ENCODE measurements at regions not wholly inside any gene's neighbourhood (a gene's known extent, or its start where the extent isn't known, plus 50 kb on each side); places are given as distances from the start of the nearest gene placed in this dataset.

DNA sequence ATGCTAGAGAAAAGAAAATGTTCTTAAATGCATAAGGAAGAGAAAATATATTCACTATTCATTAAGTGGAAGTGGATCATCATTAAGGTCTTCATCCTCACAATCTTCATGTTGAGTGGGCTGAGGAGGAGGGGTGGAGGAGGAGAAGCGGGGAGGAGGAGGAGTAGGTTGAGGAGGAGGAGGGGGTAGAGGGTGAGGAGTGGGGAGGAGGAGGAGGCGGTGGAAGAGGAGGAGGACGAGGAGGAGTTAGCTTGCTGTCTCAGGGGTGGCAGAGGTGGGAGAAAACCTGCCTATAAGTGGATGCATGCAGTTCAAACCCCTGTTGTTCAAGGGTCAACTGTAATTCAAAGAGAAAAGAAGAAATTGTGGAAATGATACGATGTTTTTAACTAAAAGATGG is 71.6 kb downstream of the MYEOV start:
- DNase-seq (ENCODE audit: low read depth): no peak

DNA sequence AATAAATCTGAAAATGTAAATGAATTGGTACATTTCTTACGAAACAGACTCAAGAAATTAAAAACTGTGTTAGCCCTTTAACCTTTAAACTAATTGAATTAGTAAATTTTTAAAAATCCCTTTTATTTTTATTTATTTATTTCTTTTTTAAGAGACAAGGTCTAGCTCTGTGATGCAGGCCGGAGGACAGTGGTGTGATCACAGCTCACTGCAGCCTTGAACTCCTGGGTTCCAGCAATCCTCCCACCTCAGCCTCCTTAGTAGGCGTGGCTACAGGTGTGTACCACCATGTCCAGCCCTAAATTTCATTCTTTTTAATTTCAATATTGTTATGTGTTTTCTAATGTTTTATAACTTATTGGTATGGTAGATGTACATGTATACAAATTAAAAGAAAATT is 72.6 kb downstream of the MYEOV start:
- no peak for DNase-seq (ENCODE audit: low read depth)

DNA sequence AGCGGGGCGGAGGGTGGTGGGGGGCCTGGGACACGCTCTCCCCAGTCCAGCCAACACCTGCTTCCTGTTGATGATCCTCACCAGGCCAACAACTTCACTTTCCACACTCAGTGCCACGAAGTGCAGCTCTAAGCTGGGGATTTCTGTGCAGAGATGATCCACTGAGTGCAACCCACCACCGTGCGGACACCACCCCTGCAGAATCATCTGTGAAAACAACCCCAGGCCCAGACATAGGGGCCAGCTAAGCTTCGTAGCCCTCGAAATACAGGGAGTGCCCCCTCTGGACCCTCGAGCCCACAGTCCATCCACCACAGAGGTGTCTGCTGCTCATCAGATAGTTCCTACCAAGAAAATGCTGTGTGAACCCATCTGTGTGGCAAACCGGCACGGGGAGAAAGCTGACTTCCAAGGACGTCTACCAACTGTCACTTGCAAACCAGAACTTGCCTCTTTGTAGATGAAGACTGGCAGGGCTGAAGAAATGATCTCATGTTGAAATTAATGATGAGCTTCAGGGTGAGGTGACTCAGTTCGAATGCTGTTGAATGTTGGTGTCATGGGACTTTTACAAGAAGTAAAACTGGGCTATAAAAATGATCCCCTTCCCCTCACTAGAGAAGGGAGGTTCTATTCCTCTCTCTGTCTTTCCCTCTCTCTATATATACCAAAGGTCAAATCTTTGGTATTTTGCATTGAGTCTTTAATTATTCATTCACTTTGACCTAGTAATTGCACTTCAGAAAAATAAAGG is 73.4 kb downstream of the MYEOV start:
- no peak for DNase-seq (ENCODE audit: low read depth)

DNA sequence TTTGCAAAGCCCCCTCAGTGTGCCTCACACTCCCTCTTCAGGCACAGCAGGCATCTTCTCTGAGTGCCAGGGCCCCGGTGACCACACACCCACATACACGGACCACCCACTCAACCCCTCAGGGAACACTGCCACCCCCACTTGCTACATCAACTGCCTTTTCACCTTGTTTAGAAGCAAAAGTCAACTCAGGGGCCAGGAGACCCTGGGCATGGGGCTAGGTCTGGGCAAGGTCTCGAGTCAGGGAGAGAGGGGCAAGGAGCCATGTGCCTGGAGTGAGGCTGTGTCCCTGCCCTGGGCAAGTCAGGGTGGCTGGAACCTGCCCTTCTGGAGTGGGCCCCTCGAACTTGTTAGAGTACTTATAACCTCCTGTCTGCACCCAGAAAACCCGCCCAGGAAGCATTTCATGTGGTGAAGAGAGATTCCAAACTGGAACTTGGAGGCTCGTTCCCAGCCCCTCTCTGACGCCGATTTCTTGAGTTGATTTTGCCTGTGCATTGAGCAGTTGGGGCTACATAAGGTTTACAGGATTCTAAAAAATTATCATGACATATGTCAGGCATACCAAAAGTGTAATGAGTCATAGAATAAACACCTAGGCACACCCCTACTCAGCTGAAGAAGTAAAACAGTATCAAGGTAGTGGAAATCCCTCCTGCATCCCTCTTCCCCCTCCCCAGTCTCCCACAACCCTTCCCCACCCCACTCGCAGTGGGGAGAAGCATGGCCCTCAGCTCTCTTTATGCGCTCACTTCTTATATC is 74.3 kb downstream of the MYEOV start:
- no peak for DNase-seq (ENCODE audit: low read depth)

DNA sequence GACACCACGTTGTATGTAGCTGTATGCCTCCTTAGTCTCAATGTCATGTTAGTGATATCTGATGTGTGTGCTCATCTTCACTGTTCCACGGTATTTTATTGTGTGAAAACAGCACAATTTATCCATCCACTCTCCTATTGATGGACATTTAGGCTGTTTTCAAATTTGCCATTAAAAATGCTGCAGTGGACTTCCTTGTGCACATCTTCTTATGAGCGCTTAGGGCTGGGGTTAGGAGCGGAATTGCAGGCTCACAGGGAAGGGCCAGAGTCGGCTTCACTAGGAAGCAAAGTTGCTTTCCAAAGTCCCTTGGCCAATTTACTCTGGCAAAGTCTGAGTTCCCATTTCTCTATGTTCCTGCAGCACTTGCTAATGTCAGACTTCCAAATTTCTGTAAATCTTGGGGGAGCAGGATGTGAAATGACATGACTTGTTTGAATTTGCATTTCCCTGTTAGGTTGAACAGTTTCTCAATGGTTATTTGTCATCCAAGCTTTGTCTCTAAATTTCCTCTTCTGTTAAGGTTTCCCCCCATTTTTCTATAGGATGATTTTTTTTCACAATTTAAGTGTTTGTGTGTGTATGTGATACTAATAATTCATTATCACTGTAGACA is 75.4 kb downstream of the MYEOV start:
- no peak for DNase-seq (ENCODE audit: low read depth)

DNA sequence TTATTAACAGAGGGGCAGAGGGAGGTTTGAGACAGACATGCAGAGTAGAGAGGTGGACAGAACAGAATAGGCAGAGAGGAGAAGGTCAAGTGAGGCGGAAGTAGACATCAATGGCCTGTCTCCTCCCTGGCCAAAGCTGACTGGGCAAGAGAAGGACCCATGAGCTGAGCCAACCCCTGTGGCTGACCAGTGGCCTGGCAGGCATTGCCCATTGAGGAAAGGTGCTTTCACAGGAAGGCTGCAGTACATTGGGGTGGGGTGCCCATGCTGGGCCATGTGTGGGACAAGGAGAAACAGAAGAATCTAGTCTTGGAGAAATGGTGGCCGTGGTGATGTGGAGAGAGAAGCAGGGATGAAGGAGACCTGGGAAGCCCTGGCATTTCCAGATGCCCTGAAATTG is 76.0 kb downstream of the MYEOV start:
- no peak for DNase-seq (ENCODE audit: low read depth)

DNA sequence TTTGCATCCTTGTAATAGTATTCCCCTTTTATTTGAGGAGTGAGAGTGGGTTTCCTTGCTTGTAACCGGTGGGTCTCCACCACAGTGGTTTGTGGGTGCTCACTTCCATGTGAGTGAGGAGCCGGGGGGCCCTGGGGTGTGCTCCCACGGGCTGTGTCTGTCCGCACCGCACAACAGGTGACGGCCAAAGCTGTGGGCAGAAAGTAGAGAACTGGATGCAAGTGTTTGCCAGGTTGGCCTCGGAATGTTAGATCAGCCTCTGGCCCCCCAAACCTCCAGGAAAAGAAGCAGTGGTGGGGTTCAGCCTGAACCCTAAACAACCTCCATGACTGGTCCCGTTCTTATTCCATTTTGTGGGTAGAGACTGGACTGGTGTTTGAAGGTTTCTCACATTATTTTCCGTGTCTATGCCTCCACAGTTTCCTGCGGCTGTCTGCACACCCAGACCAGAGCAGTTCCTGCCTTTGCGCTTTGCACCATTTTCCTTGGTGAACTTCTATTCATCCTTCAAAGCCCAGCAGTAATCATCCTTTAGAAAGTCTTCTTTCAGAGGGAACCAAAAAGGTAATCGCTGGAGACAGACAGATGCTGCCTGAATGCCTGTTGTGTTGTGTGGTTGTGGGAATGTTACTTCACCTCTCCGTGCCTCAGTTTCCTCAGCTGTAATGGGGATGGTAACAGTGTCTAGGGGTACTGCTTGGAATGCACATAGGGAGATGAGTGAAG is 77.2 kb downstream of the MYEOV start:
- no peak for DNase-seq (ENCODE audit: low read depth)

DNA sequence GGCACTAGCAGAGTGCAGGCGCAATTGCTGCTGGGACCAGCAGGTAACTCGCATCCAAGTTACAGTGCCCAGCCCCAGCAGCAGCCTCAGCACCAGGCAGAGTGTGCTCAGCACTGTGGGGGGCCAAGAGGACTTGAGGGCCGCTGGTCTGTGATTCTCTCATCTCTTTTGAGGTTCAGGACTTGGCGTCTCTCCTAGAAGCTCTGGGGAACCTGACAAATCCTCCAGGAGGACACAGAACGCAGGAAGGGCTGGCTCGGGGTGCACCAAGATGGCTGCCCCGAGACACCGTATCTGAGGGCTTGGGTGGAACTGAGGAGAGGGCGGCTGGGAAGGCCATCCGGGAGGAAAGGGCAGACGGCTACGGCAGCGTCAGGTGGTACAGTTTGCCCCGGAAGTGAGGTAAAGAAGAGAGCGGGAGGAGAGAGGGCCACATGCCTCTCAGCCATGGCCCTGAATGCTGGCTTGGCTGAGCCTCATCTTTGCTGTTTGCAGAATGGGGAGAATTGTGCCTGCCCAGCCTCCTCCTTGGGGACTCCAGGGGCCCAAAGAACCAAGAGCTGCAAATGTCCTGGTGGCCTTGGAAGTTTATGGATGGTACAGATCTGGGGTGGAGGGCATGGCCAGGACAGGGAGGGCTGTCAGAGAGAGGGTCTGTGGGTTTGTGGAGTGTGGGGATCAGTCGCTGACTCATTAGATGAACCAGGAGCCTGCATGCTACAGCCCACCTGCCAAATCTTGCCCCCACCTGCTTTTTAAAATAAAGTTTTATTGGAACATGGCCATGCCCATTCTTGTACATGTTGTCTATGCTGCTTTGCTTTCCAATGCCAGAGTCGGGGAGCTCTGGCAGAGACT is 78.0 kb downstream of the MYEOV start:
- no peak for DNase-seq (ENCODE audit: low read depth)

DNA sequence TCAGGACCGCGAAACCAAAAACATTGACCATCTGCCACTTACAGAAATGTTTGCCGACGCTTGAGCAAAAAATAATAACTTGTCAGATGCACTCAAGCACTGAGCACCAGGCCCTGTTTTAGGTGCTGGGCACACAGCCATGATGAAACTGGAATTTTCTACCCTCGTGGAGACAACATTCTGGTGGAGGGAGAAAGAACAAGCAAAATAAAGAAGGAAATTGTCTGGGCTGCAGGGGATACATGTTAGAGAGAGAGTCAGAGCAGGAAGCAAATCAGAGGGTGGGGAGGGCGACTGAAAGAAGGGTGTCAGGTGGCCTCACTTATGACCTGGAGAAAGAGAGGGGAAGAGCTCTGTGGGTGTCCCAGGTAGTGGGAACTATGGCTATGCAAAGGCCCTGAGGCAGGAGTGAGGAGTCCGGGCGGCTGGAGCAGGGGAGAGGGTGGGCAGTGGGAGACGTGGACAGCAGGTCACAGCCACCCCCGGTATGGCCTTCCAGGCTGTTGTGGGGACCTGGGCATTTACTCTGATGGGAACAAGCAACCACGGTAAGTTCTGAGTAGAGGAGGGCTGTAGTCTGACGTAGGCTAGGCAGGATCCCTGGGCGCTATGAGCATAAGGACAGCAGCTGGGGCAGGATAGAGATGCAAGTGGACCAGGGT is 78.8 kb downstream of the MYEOV start:
- no peak for DNase-seq (ENCODE audit: low read depth)

DNA sequence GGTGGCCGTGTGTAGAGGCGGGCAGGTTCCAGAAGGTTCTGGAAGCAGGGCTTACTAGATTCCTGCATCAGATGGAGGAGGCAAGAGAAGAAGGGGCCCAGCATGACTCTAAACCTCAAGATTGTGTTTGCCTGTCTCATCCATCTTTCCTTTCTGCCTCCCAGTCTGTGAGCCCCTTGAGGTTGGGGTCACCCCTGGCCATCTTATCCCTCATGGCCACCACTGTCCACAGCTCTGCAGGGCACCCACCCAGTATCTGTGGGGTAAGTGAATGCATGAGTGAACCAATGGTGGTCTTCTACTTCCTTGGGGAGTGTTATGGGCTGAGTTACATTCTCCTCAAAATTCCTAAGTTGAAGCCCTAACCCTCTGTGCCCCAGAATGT is 79.3 kb downstream of the MYEOV start:
- DNase-seq (ENCODE audit: low read depth): no peak

DNA sequence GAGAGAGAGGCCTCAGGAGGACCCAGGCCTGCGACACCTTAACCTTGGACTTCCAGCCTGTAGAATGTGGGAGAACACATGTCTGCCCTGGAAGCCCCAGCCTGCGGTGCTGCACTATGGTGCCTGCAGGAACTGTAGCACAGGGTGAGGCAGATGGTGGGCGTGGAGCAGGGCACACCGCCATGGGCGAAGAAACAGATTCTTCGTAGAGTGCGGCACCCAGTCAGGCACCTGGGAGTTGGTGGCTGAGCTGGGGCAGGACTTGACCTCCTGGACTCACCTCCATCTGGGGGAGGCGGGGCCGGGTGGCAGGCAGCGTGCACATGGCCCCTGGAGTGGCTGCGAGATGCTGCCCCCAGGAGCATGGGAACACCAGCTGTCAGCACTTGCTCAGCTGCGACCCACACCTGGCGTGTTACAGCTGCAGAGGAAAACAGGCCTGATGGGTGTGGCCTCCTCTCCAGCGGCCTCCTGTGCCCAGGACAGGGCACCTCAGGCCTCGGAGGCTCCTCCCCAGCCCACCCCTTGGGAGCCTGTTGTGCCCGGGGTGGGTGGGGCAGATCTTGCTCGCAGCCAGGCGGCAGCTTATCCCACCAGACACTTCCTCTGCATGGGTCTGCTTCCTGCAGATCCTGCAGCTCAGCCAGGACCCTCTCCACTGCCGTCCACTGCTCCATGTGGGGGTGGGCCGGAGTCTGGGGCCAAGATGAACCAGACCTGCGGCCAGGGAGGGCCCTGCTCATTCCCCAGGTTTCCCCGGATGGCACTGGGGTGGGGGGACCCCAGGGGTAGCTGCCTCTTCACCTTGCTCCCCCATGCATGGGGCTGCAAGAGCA is 80.4 kb downstream of the MYEOV start:
- no peak for DNase-seq (ENCODE audit: low read depth)

DNA sequence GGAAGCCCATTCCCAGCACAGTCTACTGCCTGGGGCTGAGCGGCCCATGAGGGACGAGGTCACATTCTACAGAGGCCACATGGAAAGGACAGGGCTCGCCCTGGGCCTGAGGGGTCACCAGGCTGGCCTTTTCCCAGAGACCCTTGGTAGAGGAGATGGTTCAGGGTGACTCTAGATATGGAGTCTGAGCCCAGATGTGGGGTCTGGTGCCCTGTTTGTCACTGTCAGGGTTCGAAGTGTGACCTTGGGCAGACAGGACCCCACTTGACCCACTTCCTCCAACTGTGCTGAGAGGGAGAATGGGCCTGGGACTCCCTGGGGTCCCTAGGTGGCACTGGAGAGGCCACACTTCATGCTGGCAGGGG is 81.0 kb downstream of the MYEOV start:
- no peak for DNase-seq (ENCODE audit: low read depth)

DNA sequence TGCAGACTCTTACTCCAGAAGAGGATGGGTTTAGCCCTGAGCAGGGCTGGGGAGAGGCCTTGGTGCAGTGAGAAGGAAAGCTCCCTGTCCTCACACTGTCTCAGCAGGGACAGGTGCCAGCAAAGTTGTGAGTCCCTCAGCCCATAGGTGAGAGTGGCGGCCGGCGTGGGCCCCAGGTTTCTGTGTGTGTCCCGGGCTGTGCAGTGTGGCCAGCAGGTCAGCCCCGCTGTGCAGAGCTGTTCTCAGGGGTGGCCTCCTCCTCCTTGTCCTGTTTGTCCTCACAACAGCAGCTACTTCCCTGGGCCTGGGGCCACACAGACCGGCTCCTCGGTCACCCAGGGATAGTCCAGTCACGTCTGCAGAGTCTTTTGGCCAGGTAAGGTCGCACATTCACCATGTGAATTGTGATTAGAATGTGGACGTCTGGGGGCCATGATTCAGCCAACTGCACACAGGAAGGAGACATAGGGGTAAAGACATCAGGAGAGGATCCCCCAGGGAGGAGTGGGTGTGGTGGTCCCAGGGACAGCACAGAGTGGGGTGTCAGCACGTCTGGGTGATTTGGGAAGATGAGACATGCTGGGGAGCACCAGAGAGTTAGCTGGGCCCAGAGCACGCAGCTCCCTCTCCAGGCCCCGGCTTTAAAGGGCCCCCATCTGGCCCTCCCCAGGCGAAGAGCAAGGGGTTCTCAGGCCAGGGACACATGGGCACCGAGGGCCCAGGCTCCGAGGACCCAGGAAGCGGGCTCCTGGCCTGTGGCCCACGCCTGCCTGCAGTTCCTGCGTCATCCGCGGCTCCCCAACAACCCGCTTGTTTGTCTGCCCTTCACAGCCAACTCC is 81.6 kb downstream of the MYEOV start:
- DNase-seq (ENCODE audit: low read depth): no peak

DNA sequence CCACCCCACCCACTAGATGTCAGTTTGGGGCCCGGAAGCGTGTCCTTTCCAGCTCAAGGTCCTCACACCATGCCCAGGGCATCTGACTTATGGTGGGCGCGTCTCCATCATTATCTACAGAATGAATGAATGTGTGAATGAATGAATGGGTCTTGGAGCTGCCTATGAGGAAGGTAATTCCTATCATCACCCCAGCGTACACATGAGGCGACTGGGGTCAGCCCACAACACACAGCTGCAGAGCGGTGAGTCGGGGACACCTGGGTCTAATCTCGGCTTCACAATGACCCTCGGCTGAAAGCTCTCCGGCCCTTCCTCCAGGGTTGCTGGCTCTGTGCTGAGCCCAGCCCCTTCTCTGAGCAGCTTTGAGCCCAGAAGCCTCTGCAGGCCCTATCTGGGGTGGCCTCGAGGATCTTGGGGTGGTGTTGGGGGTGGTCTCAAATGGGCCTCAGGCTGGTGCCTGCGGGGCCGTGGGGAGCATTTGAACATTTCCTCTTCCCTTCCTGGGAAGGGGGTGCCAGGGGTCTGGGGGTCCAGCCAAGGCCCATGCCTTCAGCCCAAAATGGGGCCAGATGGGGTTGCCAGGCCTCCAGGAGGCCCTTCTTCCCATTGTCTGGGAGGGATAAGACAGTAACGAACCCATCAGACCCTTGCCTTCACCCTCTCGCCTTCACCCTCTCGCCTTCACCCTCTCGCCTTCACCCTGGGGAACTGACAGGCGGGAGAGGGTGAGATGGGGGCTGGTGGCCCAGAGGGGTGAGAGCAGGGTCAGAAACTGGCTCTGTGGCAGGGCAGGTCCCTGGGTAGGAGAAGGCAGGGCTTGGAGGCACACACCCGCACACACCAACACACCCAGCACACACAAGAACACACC is 82.4 kb downstream of the MYEOV start:
- no peak for DNase-seq (ENCODE audit: low read depth)

DNA sequence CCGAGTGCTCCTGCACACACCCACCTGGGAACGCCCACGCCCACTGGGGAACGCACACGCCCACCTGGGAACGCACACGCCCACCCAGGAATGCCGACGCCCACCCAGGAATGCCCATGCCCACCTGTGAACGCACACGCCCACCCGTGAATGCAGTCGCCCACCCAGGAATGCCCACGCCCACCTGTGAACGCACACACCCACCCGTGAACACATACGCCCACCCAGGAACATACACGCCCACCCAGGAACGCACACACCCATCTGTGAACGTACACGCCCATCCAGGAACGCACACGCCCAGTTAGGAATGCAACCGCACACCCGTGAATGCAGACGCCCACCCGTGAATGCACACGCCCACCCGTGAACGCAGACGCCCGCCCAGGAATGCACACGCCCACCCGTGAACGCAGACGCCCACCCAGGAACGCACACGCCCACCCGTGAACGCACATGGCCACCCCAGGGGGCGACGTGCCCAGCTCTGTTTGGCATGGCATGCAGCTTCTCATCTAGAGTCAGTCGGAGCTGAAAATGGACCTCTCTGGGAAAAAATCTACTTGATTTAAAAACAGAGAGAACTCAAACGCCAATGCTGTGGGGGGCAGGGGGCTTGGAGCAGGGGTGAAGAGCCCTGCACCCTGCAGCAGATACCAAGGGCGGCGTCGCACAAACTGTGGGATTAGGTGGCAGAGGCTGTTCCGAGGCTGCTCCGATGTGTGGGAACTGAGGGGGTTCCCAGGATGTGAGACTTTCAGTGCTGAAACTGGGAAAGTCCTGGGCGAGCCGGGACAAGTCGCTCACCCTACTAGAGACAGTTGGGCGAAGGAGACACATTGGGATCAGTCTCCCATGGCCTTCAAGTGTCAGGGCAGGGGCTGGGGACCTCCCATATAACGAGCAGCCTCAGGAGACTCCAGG is 83.3 kb downstream of the MYEOV start:
- no peak for DNase-seq (ENCODE audit: low read depth)

DNA sequence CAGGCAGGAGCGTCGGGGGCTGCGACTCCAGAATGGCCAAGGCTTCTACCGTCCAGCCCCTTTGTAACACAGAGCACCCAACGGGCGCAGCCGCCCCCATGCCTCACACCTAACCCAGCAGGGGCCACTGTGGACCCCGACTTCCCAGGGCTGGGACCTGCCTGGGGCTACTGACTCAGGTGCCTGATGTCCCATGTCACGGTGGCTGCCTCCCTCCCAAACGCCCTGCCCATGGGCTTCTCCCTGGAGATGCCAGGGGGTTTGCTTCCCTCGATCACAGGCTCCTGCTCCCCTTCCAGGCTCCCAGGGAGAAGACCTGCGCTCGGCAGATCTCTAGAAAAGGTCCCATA is 84.0 kb downstream of the MYEOV start:
- no peak for DNase-seq (ENCODE audit: low read depth)
